Spinal cord (tissue), 9 donors: ENCODE measurements at regions not wholly inside any gene's neighbourhood (a gene's known extent, or its start where the extent isn't known, plus 50 kb on each side); places are given as distances from the start of the nearest gene placed in this dataset.
"Not testable (repeated sequence)": the region's sequence is repeated elsewhere in the genome, so short reads cannot be mapped to it uniquely, and the experiment has no call there.

ENCODE experiments used
- DNase-seq, 6 donors: peaks; one replicate each; pipeline versions ENCODE4 v3.0.0 to v3.0.0-alpha.2; 2013 to 2015; ENCODE audit warnings: low spot score in 6 of 6, low read depth in 4 of 6
- H3K27ac ChIP-seq: one replicate; pipeline ENCODE4 v1.5.1; 2013; ENCODE audit warnings: low read depth, low read length, control low read depth
- H3K27me3 ChIP-seq: one replicate; pipeline ENCODE4 v1.6.1; 2013; ENCODE audit warnings: low read length; ENCODE audit not compliant: control insufficient read depth, insufficient read depth
- H3K36me3 ChIP-seq: one replicate; pipeline ENCODE4 v1.6.1; 2013; ENCODE audit warnings: low read length; ENCODE audit not compliant: control insufficient read depth, insufficient read depth
- H3K4me1 ChIP-seq: one replicate; pipeline ENCODE4 v1.6.1; 2013; ENCODE audit warnings: low read length; ENCODE audit not compliant: control insufficient read depth, insufficient read depth
- H3K4me3 ChIP-seq: one replicate; pipeline ENCODE4 v1.5.1; 2013; ENCODE audit warnings: low read depth, low read length, control low read depth
- H3K9me3 ChIP-seq: one replicate; pipeline ENCODE4 v1.6.1; 2013; ENCODE audit warnings: low read length; ENCODE audit not compliant: control insufficient read depth, insufficient read depth
- WGBS: methylation state at CpG from one replicate; pipeline ENCODE4 v1.1.5; 2013; ENCODE audit warnings: missing lambda C conversion rate; ENCODE audit not compliant: insufficient coverage; 5-methylcytosine and 5-hydroxymethylcytosine counted together
- donor health status: healthy.

GRCh38 chr19:28556371-28556770 lies 656.6 kb downstream of the UQCRFS1 start:
- DNase-seq = no peak
- H3K36me3 ChIP-seq = no peaks in the 10 kb centered on the region
- no peaks in the 10 kb centered on the region for H3K4me1 ChIP-seq
- H3K27me3 ChIP-seq = no peaks in the 10 kb centered on the region
- H3K4me3 ChIP-seq = no peak overlapping the region
- H3K27ac ChIP-seq = no peak overlapping the region
- H3K9me3 ChIP-seq = no peaks in the 10 kb centered on the region

- Histone ChIP-seq H3K4me1 (no peaks in the 10 kb centered on the region), H3K36me3 (no peaks in the 10 kb centered on the region), H3K27me3 (no peaks in the 10 kb centered on the region), H3K4me3 (no peak overlapping the region), H3K27ac (no peak overlapping the region), H3K9me3 (no peaks in the 10 kb centered on the region)
- no peak for DNase-seq
- 50% methylated on average over 2 of the region's 5 CpGs for WGBS
Observed at GRCh38 chr19:28555317-28555716, 657.6 kb downstream of the UQCRFS1 start.

- Histone ChIP-seq H3K27me3 (no peaks in the 10 kb centered on the region), H3K4me3 (no peak overlapping the region), H3K36me3 (no peaks in the 10 kb centered on the region), H3K4me1 (no peaks in the 10 kb centered on the region), H3K9me3 (no peaks in the 10 kb centered on the region), H3K27ac (no peak overlapping the region)
- no peak for DNase-seq
- WGBS = 93% methylated on average over 2 of the region's 4 CpGs
Observed at GRCh38 chr19:28554321-28555091, 658.4 kb downstream of the UQCRFS1 start.

- Histone ChIP-seq H3K27ac (no peak overlapping the region), H3K4me3 (no peak overlapping the region), H3K27me3 (no peaks in the 10 kb centered on the region), H3K36me3 (no peaks in the 10 kb centered on the region), H3K4me1 (no peaks in the 10 kb centered on the region), H3K9me3 (no peaks in the 10 kb centered on the region)
- DNase-seq = no peak
- WGBS = 100% methylated on average over 2 of the region's 2 CpGs
Observed at GRCh38 chr19:28553764-28554163, 659.2 kb downstream of the UQCRFS1 start.

- Histone ChIP-seq H3K27ac (no peak overlapping the region), H3K27me3 (no peaks in the 10 kb centered on the region), H3K4me3 (no peak overlapping the region), H3K9me3 (no peaks in the 10 kb centered on the region), H3K36me3 (no peaks in the 10 kb centered on the region), H3K4me1 (no peaks in the 10 kb centered on the region)
- DNase-seq = no peak
- WGBS = 92% methylated on average over 5 of the region's 5 CpGs
Observed at GRCh38 chr19:28553005-28553404, 659.9 kb downstream of the UQCRFS1 start.

- Histone ChIP-seq H3K27ac (no peak overlapping the region), H3K4me1 (no peaks in the 10 kb centered on the region), H3K36me3 (no peaks in the 10 kb centered on the region), H3K9me3 (no peaks in the 10 kb centered on the region), H3K27me3 (no peaks in the 10 kb centered on the region), H3K4me3 (no peak overlapping the region)
- DNase-seq = no peak
- WGBS = 83% methylated on average over 6 of the region's 7 CpGs
Observed at GRCh38 chr19:28549680-28550277, 663.2 kb downstream of the UQCRFS1 start.

- Histone ChIP-seq H3K4me3 (no peak overlapping the region), H3K36me3 (no peaks in the 10 kb centered on the region), H3K4me1 (no peaks in the 10 kb centered on the region), H3K27me3 (no peaks in the 10 kb centered on the region), H3K27ac (no peak overlapping the region), H3K9me3 (no peaks in the 10 kb centered on the region)
- no peak for DNase-seq
- WGBS = 95% methylated on average over 8 of the region's 10 CpGs
Observed at GRCh38 chr19:28546148-28546685, 666.7 kb downstream of the UQCRFS1 start.

- peak in 1 of 6 donors; percentile 50 for DNase-seq
- H3K27me3 ChIP-seq, H3K4me3 ChIP-seq, H3K36me3 ChIP-seq, H3K27ac ChIP-seq, H3K9me3 ChIP-seq, H3K4me1 ChIP-seq: not testable (repeated sequence)
- WGBS = 100% methylated on average over 4 of the region's 7 CpGs
Observed at GRCh38 chr19:28545397-28545796, 667.6 kb downstream of the UQCRFS1 start.

- Histone ChIP-seq H3K27me3 (no peaks in the 10 kb centered on the region), H3K4me1 (no peaks in the 10 kb centered on the region), H3K9me3 (no peaks in the 10 kb centered on the region), H3K4me3 (no peak overlapping the region), H3K36me3 (no peaks in the 10 kb centered on the region), H3K27ac (no peak overlapping the region)
- DNase-seq = no peak
- no CpG with 5 or more reads among the region's 2 CpGs for WGBS
Observed at GRCh38 chr19:28544451-28545261, 668.3 kb downstream of the UQCRFS1 start.
